SK-N-MC (cell line): ENCODE measurements at regions not wholly inside any gene's neighbourhood (a gene's known extent, or its start where the extent isn't known, plus 50 kb on each side); places are given as distances from the start of the nearest gene placed in this dataset.

Source experiments
- DNase-seq: peaks from one replicate; pipeline ENCODE4 v3.0.0-alpha.2; 2011; ENCODE audit warnings: low read depth, low spot score
- H3K27ac ChIP-seq: fragments of 200-600 bp; sonication (generic); 2 replicates; pipeline ENCODE4 v1.5.1; 2016; ENCODE audit warnings: mixed run types
- H3K36me3 ChIP-seq: fragments of 200-600 bp; sonication (generic); 2 replicates; pipeline ENCODE4 v1.6.1; 2017; ENCODE audit warnings: antibody characterized with exemption, low read length, mixed read lengths; ENCODE audit not compliant: insufficient read depth
- H3K4me3 ChIP-seq: fragments of 200-600 bp; sonication (generic); 2 replicates; pipeline ENCODE4 v1.5.1; 2016
- H3K9ac ChIP-seq: fragments of 200-600 bp; sonication (generic); 2 replicates; pipeline ENCODE4 v1.8.0; 2017; ENCODE audit warnings: mixed run types, mixed read lengths; ENCODE audit not compliant: insufficient read length
- H3K9me3 ChIP-seq: fragments of 200-600 bp; sonication (generic); 2 replicates; pipeline ENCODE4 v1.6.1; 2017; ENCODE audit warnings: low read depth, mild to moderate bottlenecking, antibody characterized with exemption, low read length, moderate library complexity, mixed read lengths
- EZH2 ChIP-seq: fragments of 200-600 bp; sonication (generic); IDR thresholded peaks from one replicate; pipeline ENCODE4 v1.6.1; 2017; ENCODE audit warnings: antibody characterized with exemption
- FOXP2 ChIP-seq: optimal IDR thresholded peaks from 2 replicates; pipeline ENCODE3; 2011; ENCODE audit warnings: mild to moderate bottlenecking, moderate library complexity; ENCODE audit not compliant: insufficient read depth; ENCODE audit errors: extremely low read length, control extremely low read depth
- POLR2AphosphoS5 ChIP-seq: IDR thresholded peaks from 2 replicates; pipeline ENCODE4 v1.6.1; 2012; ENCODE audit warnings: mild to moderate bottlenecking, low read depth, low read length, borderline replicate concordance

- no peak overlapping the region for H3K27ac ChIP-seq
- H3K9ac ChIP-seq, result no peak overlapping the region
- no peaks in the 10 kb centered on the region for H3K9me3 ChIP-seq
These were observed 71.3 kb upstream of the FGF3 start for GRCh38 chr11:69890476-69890875.

DNA sequence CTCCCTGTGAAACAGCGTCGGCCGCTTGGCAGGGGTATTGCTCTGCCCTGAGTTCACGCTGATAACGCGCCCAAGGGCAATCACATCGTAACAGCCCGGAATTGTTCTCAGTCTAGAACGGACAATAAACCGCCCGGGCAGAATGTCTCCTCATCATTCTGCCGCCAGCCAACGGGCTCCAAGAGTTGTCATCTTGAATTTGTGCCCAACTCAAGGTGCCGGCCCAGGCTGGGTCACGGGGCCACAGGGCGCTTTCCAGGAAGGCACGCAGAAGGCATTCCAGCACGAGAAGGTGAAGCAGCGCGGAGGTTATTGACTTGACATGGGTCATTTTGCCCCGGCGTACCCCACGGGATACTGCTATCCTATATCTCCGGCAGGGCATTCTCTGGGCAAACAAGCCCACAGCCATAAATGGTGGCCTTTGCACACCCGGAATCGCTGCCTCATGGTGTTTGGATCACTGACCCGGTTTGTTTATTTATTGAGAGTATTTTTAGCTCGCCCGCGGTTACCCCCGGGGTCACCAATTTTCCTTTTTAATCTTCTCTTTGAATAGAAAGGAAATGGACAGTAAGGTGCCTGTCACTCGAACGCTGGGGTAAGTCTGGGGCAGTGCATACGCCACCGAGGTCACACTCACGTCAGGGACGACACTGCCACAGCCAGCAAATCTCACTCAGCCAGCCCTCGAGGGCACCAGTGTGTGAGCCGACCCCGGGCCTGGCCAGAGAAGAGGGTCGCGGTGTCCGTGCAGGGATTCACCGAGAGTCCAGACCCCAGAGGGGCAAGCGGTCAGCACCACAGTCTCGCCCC is 72.4 kb upstream of the FGF3 start:
- no peak for TF ChIP-seq POLR2AphosphoS5
- TF ChIP-seq FOXP2, result no peak
- TF ChIP-seq EZH2, result no peak
- Histone ChIP-seq H3K9ac (no peak overlapping the region), H3K36me3 (no peaks in the 10 kb centered on the region), H3K27ac (no peak overlapping the region), H3K4me3 (no peak overlapping the region), H3K9me3 (no peaks in the 10 kb centered on the region)
- no peak for DNase-seq

More at GRCh38 chr11:69890476-69890875, 71.3 kb upstream of the FGF3 start:
- TF ChIP-seq EZH2 (no peak), POLR2AphosphoS5 (no peak), FOXP2 (no peak)
- H3K36me3 ChIP-seq, result no peaks in the 10 kb centered on the region
- no peak for DNase-seq
- no peak overlapping the region for H3K4me3 ChIP-seq

DNA sequence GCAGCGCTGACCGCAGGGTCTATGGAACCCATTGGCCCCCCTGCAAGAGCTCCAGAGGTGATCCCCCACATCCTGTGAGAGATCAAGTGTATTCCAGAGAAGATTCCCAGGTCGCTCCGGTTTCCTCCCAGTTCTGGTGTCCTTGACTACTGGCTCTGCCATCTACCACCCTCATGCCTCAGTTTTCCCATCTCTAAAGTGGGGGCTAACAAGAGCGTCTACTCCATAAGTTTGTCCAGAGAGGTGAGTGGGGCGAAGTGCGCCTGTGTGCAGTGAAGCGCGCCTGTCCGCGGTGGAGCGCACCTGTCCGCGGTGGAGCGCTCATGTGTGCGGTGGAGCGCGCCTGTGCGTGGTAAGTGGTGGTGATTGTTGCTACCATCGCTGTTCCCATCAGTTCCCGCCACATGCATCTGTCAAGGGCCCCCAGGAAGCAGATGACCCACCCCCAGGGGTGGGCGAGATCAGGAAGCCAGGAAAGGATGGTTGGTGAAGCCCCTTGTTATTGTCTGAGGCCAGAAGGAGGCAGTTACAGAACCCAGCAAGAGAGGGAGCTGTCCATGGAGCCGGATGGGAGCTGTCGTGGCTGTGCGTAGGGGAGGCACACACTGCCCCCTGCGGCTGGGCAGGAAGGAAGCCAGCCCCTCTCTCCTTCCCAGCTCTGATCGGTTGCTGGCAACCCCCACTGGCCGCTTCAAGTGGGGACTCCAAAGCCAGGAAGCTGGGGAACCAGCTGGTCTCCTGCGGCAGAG is 73.2 kb upstream of the FGF3 start:
- Histone ChIP-seq H3K4me3 (no peak overlapping the region), H3K27ac (no peak overlapping the region), H3K9ac (no peak overlapping the region), H3K9me3 (no peaks in the 10 kb centered on the region), H3K36me3 (no peaks in the 10 kb centered on the region)
- no peak for DNase-seq
- no peak for TF ChIP-seq FOXP2
- no peak for TF ChIP-seq EZH2
- TF ChIP-seq POLR2AphosphoS5, result no peak

- H3K9ac ChIP-seq, result no peak overlapping the region
- DNase-seq, result no peak
- H3K4me3 ChIP-seq, result no peak overlapping the region
- H3K9me3 ChIP-seq, result no peaks in the 10 kb centered on the region
- no peak overlapping the region for H3K27ac ChIP-seq
- no peaks in the 10 kb centered on the region for H3K36me3 ChIP-seq
- TF ChIP-seq POLR2AphosphoS5 (no peak), FOXP2 (no peak), EZH2 (no peak)
These were observed 73.9 kb upstream of the FGF3 start for GRCh38 chr11:69892986-69893555.

GRCh38 chr11:69893631-69894030 is 74.4 kb upstream of the FGF3 start:
- no peaks in the 10 kb centered on the region for H3K9me3 ChIP-seq
- no peaks in the 10 kb centered on the region for H3K36me3 ChIP-seq
- TF ChIP-seq POLR2AphosphoS5, result no peak
- no peak for TF ChIP-seq FOXP2
- TF ChIP-seq EZH2, result no peak
- H3K4me3 ChIP-seq, result no peak overlapping the region
- H3K27ac ChIP-seq, result no peak overlapping the region
- no peak for DNase-seq
- no peak overlapping the region for H3K9ac ChIP-seq

- no peak overlapping the region for H3K4me3 ChIP-seq
- H3K36me3 ChIP-seq, result no peaks in the 10 kb centered on the region
- no peak overlapping the region for H3K27ac ChIP-seq
- DNase-seq, result no peak
- H3K9ac ChIP-seq, result no peak overlapping the region
- H3K9me3 ChIP-seq, result no peaks in the 10 kb centered on the region
- TF ChIP-seq EZH2 (no peak), FOXP2 (no peak), POLR2AphosphoS5 (no peak)
These were observed 75.0 kb upstream of the FGF3 start for GRCh38 chr11:69894181-69894611.

DNA sequence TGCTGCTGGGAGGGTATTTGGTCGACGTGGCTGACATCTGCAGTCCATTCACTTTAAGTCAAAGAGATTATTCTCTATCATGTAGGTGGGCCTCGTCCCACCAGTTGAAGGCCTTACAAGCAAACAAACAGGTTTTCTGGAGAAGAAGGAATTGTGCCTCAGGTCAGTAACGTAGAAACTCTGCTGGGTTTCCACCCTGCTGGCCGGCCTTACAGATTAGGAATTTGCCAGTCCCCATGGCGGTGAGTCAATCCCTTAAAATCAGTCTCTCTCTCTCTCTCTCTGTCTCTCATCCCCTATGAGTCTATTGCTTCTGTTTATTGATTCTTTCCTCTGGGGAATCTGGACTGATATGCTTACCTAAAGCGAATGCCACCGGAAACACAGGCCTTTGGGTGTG is 75.4 kb upstream of the FGF3 start:
- H3K27ac ChIP-seq, result no peak overlapping the region
- H3K9ac ChIP-seq, result no peak overlapping the region
- no peak for DNase-seq
- H3K4me3 ChIP-seq, result no peak overlapping the region
- no peaks in the 10 kb centered on the region for H3K36me3 ChIP-seq
- no peak for TF ChIP-seq EZH2
- no peak for TF ChIP-seq POLR2AphosphoS5
- no peak for TF ChIP-seq FOXP2
- H3K9me3 ChIP-seq, result no peaks in the 10 kb centered on the region

DNA sequence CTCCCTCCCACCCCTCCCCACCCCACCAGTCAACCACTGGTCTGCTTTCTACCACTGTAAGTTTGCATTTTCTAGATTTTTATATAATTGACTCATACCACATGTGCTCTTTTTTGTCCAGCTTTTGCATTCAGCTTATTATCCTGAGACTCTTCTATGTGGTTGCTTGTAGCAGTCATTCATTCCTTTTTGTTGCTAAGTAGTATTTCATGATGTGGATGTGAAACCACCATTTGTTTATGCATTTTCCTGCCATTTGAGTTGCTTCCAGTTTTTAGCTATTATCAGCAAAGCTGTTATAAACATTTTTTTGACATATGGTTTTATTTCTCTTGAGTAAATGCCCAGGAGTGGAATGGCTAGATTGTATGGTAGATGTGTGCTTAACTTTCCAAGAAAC is 77.0 kb upstream of the FGF3 start:
- Histone ChIP-seq H3K9me3 (no peaks in the 10 kb centered on the region), H3K4me3 (no peak overlapping the region), H3K27ac (no peak overlapping the region), H3K36me3 (no peaks in the 10 kb centered on the region), H3K9ac (no peak overlapping the region)
- TF ChIP-seq POLR2AphosphoS5, result no peak
- no peak for TF ChIP-seq EZH2
- no peak for TF ChIP-seq FOXP2
- DNase-seq, result no peak
